GM19023 (cell line): ENCODE measurements at regions not wholly inside any gene's neighbourhood (a gene's known extent, or its start where the extent isn't known, plus 50 kb on each side); places are given as distances from the start of the nearest gene placed in this dataset.
"Not testable (repeated sequence)": the region's sequence is repeated elsewhere in the genome, so short reads cannot be mapped to it uniquely, and the experiment has no call there.

Source experiments
- ATAC-seq: cut with Tn5 transposase; IDR thresholded peaks from one replicate; pipeline ENCODE4 v1.9.1; 2021; ENCODE audit warnings: mild to moderate bottlenecking, moderate library complexity; ENCODE audit not compliant: unreplicated experiment

- ATAC-seq = no peak
These were observed 121.2 kb upstream of the FOXP2 start for GRCh38 chr7:114293289-114294012.

- ATAC-seq = no peak
These were observed 134.7 kb upstream of the FOXP2 start for GRCh38 chr7:114279901-114280300.

GRCh38 chr7:114273218-114273617 is 141.4 kb upstream of the FOXP2 start:
- ATAC-seq = no peak

- ATAC-seq = no peak
These were observed 144.9 kb upstream of the FOXP2 start for GRCh38 chr7:114269714-114270113.

- ATAC-seq = not testable (repeated sequence)
These were observed 147.1 kb upstream of the FOXP2 start for GRCh38 chr7:114267550-114267949.

- ATAC-seq = no peak
These were observed 150.6 kb upstream of the FOXP2 start for GRCh38 chr7:114264023-114264422.

GRCh38 chr7:114263219-114263618 is 151.4 kb upstream of the FOXP2 start:
- ATAC-seq = no peak

GRCh38 chr7:114255404-114255841 is 159.2 kb upstream of the FOXP2 start:
- ATAC-seq = no peak

GRCh38 chr7:114243646-114244045 is 171.0 kb upstream of the FOXP2 start:
- no peak for ATAC-seq

- no peak for ATAC-seq
These were observed 171.6 kb upstream of the FOXP2 start for GRCh38 chr7:114242992-114243507.

GRCh38 chr7:114229246-114229645 is 185.4 kb upstream of the FOXP2 start:
- ATAC-seq = no peak

- ATAC-seq = no peak
These were observed 188.8 kb upstream of the FOXP2 start for GRCh38 chr7:114225784-114226183.

GRCh38 chr7:114218283-114218682 is 196.3 kb upstream of the FOXP2 start:
- no peak for ATAC-seq

- no peak for ATAC-seq
These were observed 197.4 kb upstream of the FOXP2 start for GRCh38 chr7:114217026-114217806.

- no peak for ATAC-seq
These were observed 200.1 kb upstream of the FOXP2 start for GRCh38 chr7:114214466-114214865.

- ATAC-seq = no peak
These were observed 201.7 kb upstream of the FOXP2 start for GRCh38 chr7:114212721-114213429.

GRCh38 chr7:114209968-114210367 is 204.6 kb upstream of the FOXP2 start:
- no peak for ATAC-seq

- ATAC-seq = no peak
These were observed 207.9 kb upstream of the FOXP2 start for GRCh38 chr7:114206688-114207087.

- ATAC-seq = no peak
These were observed 218.1 kb upstream of the FOXP2 start for GRCh38 chr7:114196517-114196916.

GRCh38 chr7:114190387-114190786 is 224.2 kb upstream of the FOXP2 start:
- no peak for ATAC-seq

- ATAC-seq = no peak
These were observed 231.1 kb upstream of the FOXP2 start for GRCh38 chr7:114183311-114184088.
